GM21529 (cell line): ENCODE measurements at regions not wholly inside any gene's neighbourhood (a gene's known extent, or its start where the extent isn't known, plus 50 kb on each side); places are given as distances from the start of the nearest gene placed in this dataset.
A peak's percentile ranks its signal among the peaks of the same experiment; 100 is the strongest.

Experiments
- ATAC-seq: cut with Tn5 transposase; IDR thresholded peaks from one replicate; pipeline ENCODE4 v1.9.1; 2021; ENCODE audit not compliant: unreplicated experiment

DNA sequence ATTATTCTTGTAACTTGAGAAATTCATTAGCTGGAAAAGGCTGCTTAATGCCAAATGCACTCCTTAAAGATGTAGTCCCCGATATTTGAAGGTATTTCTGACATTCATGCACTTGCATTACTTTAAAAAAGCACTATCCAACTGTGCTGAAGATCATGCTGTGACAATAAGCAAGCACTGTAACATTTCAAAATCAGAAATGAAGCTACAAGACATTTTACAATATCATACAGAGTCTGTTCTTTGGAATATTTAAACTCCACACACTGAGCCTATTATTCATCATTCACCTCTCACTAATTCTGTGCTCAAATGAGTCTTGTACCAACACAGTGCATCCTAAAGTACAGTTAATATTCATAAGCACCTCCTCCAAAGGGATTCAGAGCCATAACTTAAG is 413.2 kb downstream of the CETN3 start:
- no peak for ATAC-seq

DNA sequence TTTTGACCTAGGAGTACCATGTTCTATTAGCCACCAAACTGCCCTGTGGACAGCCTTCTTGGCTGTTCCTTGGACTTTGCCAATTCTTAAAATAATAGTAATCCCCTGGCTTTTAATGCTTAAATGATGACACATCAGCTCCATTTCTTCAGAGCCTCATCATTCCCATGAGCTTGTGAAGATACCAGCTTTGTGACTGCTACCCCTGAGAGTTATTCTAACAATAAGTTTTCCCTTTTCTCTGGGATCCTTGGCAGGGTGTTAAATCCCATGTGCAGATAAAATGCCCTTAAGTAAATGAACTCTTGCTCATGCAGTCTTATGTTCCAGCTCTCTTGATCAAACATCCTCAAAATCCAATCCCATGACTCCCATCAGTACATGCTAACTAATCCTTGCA is 415.3 kb downstream of the CETN3 start:
- ATAC-seq = no peak

DNA sequence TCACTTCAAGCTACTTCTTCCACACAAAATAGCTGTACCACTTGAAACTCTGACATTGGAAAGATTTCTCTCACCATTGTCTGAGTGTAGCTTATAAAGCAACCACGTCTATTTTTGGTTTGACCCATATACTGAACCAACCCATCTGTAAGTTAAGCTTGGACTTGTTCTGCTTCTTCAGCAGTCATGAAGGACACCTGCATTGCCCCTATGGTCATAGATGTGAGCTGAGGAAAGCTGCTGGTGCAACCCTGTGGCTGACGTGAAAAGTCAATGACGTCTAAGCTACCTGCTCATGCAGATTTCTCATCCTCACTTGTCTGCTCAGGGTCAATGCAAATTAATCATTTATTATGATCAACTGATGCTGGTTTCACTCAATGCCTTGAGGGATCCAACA is 417.4 kb downstream of the CETN3 start:
- ATAC-seq = no peak

DNA sequence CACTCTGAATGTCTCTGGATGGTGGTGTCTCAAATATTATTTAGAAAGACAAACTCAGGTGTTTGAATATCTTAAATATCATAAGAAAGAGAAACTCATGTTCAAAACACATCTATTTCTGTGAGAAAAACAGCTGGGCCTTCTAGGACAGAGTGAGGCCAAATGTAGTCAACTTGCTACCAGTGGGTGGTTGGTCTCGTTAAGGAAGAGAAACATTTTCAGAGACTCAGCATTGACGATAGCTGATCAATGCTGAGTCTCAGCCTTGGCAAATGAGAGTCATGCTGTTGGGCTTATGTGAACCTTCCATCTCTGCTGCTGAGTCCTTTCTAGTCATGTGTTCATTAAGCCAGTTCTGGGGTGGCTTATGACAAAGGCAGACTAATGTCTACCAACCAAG is 418.0 kb downstream of the CETN3 start:
- peak; percentile 66 for ATAC-seq

DNA sequence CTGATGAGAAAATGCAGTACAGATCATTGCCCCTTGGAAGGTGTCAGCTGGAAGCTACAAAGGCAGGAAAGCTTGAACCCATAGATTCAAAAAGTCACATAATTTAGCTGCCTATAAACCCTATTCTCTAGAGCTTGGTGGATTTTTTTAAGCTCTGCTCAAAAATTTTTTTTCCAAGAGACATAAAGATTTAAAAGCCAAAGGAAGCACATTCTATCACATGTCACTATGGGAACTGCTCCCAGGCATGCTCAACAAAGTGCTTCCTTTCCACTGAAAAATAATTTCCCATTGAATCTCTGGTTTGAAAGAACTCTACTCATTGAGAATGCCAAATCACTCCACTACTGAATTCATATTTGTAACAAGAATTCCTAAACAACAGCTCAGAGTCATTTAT is 419.8 kb downstream of the CETN3 start:
- no peak for ATAC-seq

DNA sequence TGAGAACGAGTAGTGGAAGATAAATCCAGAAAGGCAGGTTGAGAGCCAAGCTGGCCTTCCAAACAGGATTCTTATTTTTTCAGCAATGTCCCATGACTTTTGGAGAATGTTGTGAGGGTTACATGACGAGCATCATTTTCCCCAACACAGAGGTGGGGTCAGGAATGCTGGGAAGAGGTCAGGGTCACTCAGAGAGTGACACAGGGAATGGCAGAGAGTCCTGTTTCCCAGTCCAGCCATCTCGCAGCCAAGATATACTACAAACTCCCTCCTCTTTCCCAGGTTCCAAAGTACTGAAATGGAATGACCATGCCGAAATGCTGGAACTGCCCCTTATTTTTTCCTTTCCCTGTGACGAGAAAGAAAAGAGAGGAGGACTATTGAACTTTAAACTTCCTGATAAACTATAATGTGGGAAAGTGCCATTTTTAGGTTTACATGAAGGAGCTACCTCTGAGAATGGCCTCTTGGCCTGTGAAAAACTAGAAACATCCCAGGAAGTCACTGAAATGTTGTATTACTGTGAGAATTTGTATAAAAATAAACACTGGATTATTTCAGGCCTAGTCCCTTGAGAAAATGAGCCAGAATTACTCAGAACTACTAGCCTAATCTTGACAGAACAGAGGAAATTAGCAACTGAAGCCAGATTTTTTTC is 420.4 kb downstream of the CETN3 start:
- no peak for ATAC-seq

DNA sequence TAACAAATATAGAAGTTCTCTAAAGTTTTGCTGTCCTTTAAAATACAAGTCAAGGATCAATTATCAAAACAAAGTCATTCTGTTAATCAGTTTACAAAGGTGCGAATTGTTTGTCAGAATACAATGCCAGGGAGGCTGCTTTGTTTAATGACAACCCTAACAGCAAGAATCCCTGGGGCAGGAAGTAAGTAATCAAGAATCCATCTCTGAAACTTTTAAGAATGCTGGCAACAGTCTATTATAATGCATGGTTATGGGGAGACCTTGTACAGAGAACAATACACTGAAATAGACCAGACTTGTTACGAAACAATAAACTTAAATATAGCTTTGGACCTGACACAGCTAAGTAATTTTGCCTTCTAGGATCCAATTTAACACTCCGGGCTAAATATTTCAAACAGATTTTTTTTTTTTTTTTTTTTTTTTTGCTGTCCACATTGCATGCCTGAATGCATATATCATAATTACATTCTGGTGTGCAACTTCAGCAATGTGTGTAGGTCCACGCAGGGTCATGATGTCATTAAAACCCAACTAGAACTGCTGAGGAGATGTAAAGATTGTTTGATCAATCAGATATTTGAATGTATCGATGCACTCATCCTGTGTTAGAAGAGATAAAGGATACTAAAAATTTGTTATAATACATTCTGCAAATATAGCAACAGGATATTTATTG is 421.3 kb downstream of the CETN3 start:
- no peak for ATAC-seq

DNA sequence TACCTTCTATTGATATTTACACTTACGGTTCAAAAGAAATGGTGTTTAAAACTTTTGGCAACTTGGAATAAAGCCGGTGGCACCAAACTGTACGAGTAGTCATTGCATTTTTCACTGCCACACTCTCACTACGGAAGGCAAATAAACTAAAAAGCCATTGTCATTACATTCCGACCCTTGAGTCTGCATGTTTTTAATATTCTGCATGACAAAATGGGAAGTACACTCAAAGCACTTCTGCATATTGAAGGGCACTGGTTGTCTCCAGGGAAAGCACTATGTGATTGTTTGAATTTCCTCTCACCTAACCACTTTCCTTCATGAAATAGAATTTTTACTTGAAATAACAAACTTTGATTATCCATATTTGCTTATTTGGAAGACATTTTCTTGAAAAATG is 426.3 kb downstream of the CETN3 start:
- ATAC-seq = no peak

DNA sequence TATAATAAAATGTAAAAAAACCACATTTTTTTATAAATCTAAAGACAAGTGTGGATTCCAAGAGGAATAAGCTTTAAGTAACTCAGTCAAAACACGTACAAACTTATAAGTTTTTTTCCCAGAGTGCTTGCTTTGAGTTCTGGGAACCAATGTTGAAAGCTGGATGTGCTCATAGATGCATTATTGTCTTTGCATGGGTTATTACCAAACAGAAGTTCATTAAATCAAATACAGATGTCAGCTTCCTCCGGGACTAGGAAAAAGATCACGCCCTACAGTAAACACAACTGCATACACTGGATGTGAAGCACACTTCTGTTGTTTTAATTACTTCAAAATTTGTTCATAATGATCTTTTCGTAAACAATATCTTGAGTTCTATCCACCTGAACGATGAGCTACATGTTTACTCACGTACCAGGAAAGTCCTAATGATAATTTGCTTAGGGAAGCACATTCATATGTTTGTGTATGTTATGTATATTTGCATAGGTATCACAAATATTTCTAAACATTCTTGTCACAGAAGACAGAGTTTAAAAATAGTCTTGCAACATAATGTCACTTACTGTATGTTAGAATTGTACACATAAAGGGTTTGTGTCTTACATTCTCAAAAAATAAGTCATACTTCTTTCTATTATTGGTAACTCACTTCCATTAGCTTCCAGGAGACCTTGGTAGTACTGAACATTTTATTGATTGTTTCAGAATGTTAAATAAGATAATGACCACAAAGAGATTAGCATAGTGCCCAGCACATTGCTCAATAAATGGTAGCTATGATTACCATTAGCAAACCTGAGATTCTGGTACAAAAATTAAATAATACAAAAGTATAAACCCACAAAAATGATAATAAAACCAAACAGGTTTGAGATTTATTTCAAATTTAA is 427.4 kb downstream of the CETN3 start:
- no peak for ATAC-seq

DNA sequence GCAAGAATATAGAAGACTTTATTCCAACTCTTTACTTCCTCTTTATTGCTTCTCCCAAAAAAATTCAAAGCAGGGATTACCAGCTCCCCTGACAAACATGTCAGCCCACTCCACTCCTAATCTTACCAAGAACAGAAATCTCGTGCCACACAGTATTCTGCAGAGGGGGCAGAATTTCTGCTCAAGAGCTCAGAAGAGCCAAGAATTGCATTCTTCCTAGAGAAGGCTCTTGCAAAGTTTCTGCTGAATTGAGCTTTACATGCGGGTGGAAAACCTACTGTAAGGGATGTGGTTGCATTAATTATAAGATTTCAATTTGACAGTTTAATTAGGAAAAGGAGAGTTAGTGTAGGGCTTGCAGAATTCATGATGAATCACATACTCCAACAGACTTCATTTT is 428.5 kb downstream of the CETN3 start:
- no peak for ATAC-seq

DNA sequence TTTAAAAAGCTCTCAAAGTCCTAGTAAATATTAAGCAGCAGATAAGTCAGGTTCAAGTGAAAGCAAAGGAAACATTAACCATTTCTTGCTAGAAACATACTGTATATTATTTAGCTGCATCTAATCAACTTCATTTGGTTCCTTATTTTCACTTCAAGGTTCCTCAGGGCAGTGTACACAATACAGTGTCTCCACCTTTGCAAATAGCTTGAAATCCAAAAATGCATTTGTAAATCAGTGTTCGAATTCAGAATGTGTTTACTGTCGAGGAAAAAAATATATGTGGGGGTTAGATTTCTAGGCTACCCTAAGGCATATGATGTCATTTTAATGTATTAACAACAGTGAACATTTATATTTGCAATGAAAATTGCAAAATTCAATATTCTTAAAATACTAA is 436.0 kb downstream of the CETN3 start:
- ATAC-seq = no peak

DNA sequence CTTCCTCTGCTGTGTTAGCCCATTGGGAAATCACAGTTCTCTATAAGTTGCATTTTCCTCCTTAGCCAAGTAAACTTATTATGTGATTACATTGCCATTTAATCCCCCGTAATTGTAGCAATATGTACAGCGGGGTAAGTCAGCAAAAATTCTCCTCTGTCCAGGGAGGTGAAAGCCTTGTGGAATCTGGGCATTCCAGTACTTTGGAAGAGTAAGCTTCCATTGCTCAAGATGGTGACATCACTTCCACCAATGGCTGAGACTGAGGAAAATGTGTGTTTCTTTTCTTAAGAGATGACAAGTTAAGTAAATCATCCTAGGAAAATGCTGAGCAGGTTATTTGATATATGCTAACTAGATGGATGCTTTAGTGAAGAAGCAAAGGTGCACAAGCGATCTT is 436.7 kb downstream of the CETN3 start:
- no peak for ATAC-seq

DNA sequence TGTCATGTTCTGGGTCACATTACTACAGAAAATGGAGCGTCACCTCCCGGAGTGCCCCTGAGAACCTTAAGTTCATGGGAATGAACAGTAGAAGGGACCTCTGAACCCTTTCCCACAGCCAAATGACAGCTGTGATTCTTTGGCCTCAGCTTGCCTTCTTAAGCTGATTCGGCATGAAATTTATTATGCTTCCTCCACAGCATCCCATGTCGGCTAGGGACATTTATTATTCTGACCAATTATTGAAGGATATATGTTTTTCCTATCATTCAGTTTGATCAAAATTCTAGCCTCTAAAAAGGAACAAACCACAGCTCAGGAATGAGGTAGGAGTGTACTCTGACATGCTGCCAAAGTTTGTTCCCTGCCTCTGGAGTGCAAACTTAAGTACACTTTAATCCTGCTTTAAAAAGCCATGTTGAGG is 440.6 kb downstream of the CETN3 start:
- ATAC-seq = no peak

DNA sequence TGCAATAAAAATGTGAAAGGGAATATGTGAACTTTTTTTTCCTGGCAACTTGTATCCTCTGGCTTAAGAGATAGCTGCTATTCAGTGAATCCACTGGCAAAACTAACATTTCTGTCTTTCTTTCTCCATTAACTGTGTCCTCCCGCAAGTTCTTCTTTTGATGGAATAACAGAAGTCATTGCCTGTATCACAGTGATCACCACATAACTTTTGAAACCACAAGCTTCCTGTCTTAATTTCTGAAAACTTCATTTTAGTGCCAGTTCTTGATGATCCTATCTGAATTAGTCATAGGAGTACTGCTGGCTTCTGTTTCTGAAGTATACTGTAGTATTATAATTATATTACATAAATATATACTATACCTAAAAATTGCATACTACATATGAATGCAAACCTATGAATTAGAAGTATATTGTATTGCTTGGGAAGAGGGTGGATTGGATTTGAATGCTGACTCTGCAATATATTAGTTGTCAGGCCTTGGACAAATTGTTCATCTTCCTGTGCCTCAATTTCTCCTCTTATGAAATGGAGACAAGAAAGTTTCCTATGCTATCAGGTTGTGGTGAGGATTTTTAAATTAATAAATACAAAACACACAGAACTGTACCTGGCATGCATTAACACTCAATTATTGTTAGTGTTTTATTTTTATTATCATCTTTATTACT is 441.6 kb downstream of the CETN3 start:
- no peak for ATAC-seq

DNA sequence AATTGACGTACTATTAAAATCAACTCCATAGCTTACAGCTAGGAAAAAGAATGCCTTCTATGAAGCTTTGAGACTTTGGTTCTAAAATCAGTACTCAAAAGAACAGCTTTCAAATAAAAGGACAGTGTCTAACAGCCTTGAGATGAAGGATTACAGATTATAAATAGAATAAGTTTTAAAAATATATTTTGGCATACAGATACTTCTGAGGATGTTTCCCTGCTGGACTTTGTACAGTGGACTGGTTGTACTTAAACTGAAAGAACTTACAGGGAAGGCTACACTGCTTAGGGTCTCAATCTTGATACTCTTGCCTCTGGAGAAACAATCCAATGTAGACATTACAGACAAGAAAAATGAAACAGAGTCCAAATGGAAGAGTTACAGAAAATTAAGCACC is 452.7 kb downstream of the CETN3 start:
- no peak for ATAC-seq

DNA sequence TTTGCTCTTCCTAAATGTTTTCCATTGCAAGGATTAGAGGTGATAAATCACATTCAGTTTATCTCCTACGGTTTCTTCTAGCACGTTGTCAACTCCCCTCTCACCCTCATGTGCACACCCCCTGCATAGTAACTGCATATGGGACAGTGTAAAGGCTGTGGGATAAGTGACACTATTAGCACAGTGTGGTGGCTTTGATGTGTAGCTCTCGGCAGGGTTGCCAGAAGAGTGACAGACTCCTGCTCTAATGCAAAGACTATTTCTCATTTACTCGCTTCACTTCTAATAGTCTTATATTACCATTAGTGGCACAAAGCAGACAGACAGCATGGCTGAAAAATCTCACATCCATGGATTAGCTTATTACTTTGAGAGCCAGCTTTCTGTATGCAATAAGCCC is 454.6 kb downstream of the CETN3 start:
- ATAC-seq = no peak

DNA sequence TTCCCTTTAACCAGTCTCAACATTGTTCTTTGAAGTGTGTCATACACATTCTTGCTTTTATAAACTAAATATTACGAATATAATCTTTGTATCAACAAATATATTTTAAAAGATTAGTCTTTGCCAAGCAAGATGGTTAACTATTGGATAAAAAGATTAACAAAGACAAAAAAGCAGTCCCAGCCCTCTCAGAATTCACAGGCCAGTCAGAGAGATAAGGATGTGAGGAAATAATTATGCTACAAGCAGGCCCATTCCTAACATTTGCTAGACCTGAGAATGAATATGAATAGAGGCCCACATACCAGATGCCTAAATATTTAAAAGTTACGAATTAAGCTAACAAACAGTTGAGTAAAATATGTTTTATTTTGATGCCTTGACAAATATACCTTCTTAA is 457.7 kb downstream of the CETN3 start:
- ATAC-seq = no peak

DNA sequence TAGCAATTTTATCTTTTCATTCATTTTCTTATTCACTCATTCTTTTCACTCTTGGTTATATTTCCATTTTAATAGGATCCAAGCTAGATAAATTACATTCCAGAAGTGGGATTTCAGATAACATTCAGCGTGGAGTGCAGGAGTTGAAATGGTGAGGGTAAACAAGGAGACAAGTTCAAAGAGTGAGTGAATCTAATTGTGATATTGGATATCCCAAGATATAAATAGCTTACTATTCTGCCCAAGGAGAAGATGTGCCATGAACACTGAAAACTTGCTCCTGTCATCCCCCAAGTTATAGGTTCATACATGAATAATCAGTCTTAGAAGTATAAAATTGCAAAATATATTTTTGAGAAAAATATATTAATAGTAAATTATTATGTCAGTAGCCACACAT is 459.3 kb downstream of the CETN3 start:
- no peak for ATAC-seq

DNA sequence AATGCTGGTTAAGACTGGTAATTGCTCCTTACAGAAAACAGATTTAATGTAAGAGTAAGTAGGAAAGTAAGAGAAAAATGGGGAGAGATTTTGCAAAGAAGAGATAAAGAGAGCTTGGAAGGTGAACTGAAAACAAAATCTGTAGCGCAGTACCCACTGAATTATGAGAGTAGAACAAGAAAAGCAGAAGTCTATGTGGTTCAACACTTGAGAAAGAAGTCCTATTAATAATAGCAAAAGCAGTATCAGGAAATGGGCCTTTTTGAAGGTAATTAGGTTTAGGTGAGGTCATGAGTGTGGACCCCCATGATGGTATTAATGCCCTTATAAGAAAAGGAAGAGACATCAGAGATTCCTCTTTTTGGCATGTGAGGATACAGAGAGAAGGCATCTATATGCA is 460.6 kb downstream of the CETN3 start:
- peak; percentile 61 for ATAC-seq

DNA sequence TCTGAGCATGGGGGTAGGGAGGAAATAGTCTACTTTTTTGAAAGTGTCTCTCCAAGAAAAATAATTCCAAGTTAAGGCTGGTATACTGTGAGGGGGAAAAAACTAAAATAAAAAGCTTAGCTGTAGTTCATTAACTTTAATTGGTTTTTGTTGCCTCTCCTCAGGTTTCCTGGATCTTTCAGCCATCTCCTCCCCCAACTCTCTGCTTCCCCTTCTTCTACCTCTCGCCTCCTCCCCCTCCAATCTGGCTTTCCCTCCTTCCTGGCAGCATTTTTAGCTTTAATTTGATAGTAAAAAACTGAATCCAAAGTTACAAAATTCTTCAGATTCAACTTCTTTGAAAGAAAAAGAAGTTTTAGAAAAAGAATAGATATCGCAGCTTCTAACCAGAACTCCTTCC is 462.6 kb downstream of the CETN3 start:
- ATAC-seq = no peak

DNA sequence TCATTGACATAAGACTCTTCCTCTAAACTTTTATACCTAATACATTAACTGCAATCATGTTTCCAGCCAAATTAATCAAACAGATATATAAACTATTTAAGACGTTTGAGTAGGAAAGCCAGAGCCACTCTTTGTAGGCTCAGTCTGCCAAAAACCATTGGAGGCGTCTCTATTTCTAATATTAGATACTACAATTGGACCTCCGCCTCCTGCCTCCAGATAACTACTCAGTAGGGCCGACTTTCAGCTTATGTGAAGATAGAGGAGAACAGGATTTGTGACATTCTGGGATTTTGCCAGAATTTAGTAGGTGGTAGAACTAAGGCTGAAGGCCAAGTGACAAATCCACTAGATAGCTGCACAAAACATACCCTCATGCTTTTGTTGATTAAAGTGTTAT is 463.0 kb downstream of the CETN3 start:
- ATAC-seq = no peak

DNA sequence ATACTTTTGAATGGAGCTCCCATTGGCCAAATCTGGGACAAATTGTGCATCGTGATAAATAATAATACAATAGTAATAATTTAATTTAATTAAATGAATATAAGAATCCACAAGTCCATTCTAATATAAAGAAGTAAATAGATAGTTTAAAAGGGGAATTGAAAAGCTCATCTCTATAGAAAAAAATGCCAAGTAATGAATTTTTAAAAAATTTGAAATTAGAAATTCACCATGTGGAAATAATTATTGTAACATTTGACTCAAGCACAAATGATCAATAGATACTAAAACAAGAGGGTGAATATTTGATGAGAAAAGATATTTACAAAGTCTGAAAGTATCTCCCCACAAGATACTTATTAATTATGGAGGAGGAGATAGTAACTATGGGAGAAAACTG is 467.4 kb downstream of the CETN3 start:
- ATAC-seq = no peak
